DND-41 (cell line): ENCODE measurements at regions not wholly inside any gene's neighbourhood (a gene's known extent, or its start where the extent isn't known, plus 50 kb on each side); places are given as distances from the start of the nearest gene placed in this dataset.

Source experiments
- ATAC-seq: fragments of 200-7000 bp; cut with Tn5 transposase; 3 replicates; pipeline ENCODE4 v1.9.1; 2021; ENCODE audit warnings: low read depth; ENCODE audit not compliant: insufficient read depth
- DNase-seq: peaks from one replicate; pipeline ENCODE4 v3.0.0-alpha.2; 2020
- H2AFZ ChIP-seq: 2 replicates; pipeline ENCODE4 v1.6.0; 2012; ENCODE audit warnings: low read depth, low read length
- H3K27ac ChIP-seq: 2 replicates; pipeline ENCODE4 v1.5.1; 2012; ENCODE audit warnings: low read length, inconsistent platforms
- H3K27me3 ChIP-seq: fragments of 200-600 bp; sonication (generic); 2 replicates; pipeline ENCODE4 v1.6.0; 2012; ENCODE audit warnings: low read length, mild to moderate bottlenecking, inconsistent platforms; ENCODE audit not compliant: insufficient read depth, poor library complexity
- H3K36me3 ChIP-seq: 2 replicates; pipeline ENCODE4 v1.5.1; 2012; ENCODE audit warnings: low read length, inconsistent platforms; ENCODE audit not compliant: insufficient read depth
- H3K4me1 ChIP-seq: 2 replicates; pipeline ENCODE4 v1.5.1; 2012; ENCODE audit warnings: mild to moderate bottlenecking, low read length; ENCODE audit not compliant: insufficient read depth
- H3K4me2 ChIP-seq: 2 replicates; pipeline ENCODE4 v1.6.0; 2012; ENCODE audit warnings: mild to moderate bottlenecking, moderate library complexity, low read length, inconsistent platforms; ENCODE audit not compliant: insufficient read depth
- H3K4me3 ChIP-seq, 2 experiments: fragments of 200-600 bp in 1 of 2; shearing (Covaris generic) in 1 of 2; 2 replicates each; pipeline ENCODE4 v1.5.1; 2012 to 2016; ENCODE audit warnings: inconsistent platforms in 2 of 2, low read length in 2 of 2, mild to moderate bottlenecking in 2 of 2, low read depth in 1 of 2, moderate library complexity in 1 of 2
- H3K79me2 ChIP-seq: 2 replicates; pipeline ENCODE4 v1.6.0; 2012; ENCODE audit warnings: low read length, inconsistent platforms; ENCODE audit not compliant: insufficient read depth
- H3K9ac ChIP-seq: 2 replicates; pipeline ENCODE4 v1.6.0; 2012; ENCODE audit warnings: low read depth, mild to moderate bottlenecking, inconsistent platforms, low read length, moderate library complexity
- H3K9me3 ChIP-seq: 2 replicates; pipeline ENCODE4 v1.5.1; 2012; ENCODE audit warnings: low read length, moderate library complexity, mild to moderate bottlenecking, inconsistent platforms; ENCODE audit not compliant: insufficient read depth, severe bottlenecking
- H4K20me1 ChIP-seq: 2 replicates; pipeline ENCODE4 v1.6.0; 2012; ENCODE audit warnings: low read length; ENCODE audit not compliant: insufficient read depth
- CTCF ChIP-seq: IDR thresholded peaks from 2 replicates; pipeline ENCODE4 v1.5.1; 2012; ENCODE audit warnings: borderline replicate concordance, low read length, moderate library complexity, mild to moderate bottlenecking; ENCODE audit not compliant: poor library complexity, severe bottlenecking; ENCODE audit errors: extremely low read depth
- EZH2 ChIP-seq: IDR thresholded peaks from 3 replicates; pipeline ENCODE4 v1.6.1; 2012; ENCODE audit warnings: borderline replicate concordance, low read depth, mild to moderate bottlenecking, moderate library complexity, low read length, inconsistent platforms; ENCODE audit not compliant: severe bottlenecking

GRCh38 chr9:79026316-79026715 is 545.4 kb upstream of the TLE4 start:
- Histone ChIP-seq H2AFZ (no peak overlapping the region), H3K4me3 (no peak overlapping the region), H3K79me2 (no peaks in the 10 kb centered on the region), H3K27ac (no peak overlapping the region), H3K4me2 (no peak overlapping the region), H3K9me3 (no peaks in the 10 kb centered on the region), H3K9ac (no peak overlapping the region), H3K4me1 (no peaks in the 10 kb centered on the region), H4K20me1 (no peaks in the 10 kb centered on the region), H3K27me3 (no peaks in the 10 kb centered on the region), H3K36me3 (no peaks in the 10 kb centered on the region)
- DNase-seq (no peak), ATAC-seq (no peak)
- TF ChIP-seq CTCF: no peak
- TF ChIP-seq EZH2: no peak

DNA sequence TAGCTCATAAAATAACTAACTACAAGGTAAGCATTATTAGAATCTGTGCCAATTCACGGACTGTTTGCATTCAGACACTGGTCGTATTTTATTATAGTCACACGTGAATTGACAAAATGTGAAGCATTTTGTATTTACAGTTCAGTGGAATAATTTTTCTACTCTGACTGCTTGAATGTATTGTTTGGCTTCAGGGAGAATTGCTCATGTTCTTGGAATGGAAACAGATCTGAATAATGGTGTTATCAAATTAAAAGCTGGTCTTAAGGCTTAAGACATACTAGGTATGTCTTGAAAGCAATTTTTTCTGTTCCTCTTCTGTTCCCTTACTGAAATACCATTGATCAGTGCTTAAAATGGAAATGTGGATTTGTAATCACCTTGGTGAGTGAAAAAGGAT is 543.7 kb upstream of the TLE4 start:
- DNase-seq (no peak), ATAC-seq (no peak)
- no peak overlapping the region for H3K4me2 ChIP-seq
- no peaks in the 10 kb centered on the region for H4K20me1 ChIP-seq
- H3K36me3 ChIP-seq: no peaks in the 10 kb centered on the region
- H2AFZ ChIP-seq: no peak overlapping the region
- no peaks in the 10 kb centered on the region for H3K9me3 ChIP-seq
- H3K4me1 ChIP-seq: no peaks in the 10 kb centered on the region
- no peak for TF ChIP-seq EZH2
- TF ChIP-seq CTCF: no peak
- no peaks in the 10 kb centered on the region for H3K27me3 ChIP-seq
- no peak overlapping the region for H3K4me3 ChIP-seq
- no peak overlapping the region for H3K27ac ChIP-seq
- no peak overlapping the region for H3K9ac ChIP-seq
- no peaks in the 10 kb centered on the region for H3K79me2 ChIP-seq

DNA sequence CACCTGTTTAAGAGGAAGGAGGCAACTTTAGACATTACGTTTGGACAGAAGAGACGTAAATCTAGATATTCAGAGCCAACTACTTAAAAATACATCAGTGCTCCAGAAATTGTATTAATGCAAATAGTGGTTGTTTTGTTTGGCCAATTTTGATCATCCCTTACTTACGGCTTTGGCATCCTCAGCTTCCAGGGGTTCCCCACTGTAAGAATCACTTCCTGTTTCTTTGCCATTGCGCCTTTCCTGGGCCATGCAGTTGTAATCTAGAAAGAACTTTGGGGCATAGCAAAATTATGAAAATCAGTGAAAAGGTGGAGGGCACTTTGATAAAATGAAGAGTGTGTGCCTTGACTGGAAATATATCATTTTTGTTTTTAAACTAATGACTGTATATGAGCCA is 537.2 kb upstream of the TLE4 start:
- Histone ChIP-seq H3K9ac (no peak overlapping the region), H2AFZ (no peak overlapping the region), H3K27me3 (no peaks in the 10 kb centered on the region), H3K4me2 (no peak overlapping the region), H3K27ac (no peak overlapping the region), H3K79me2 (no peaks in the 10 kb centered on the region), H3K9me3 (no peaks in the 10 kb centered on the region), H3K4me1 (no peaks in the 10 kb centered on the region), H3K36me3 (no peaks in the 10 kb centered on the region), H4K20me1 (no peaks in the 10 kb centered on the region), H3K4me3 (no peak overlapping the region)
- ATAC-seq: no peak
- no peak for DNase-seq
- TF ChIP-seq CTCF: no peak
- TF ChIP-seq EZH2: no peak

DNA sequence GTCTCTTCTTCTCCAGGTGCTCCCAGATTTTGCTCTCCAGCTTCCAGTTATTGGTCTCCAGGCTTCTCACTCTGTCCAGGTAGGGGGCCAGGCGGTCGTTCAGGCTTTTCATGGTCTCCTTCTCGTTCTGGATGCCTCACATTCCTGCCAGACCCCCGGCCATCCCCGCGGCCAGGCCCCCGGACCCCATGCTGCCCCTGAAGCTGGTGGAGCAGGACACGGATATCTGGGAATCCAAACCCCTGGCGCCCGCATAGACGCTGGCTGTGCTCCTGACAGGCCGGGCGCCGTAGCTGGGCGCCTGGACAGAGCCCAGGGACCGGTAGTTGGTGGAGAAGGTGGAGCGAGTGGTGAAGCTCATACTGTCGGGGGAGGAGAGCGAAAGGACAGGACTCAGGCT is 534.4 kb upstream of the TLE4 start:
- ATAC-seq: no peak
- Histone ChIP-seq H3K27ac (no peak overlapping the region), H3K9ac (no peak overlapping the region), H3K79me2 (no peaks in the 10 kb centered on the region), H3K27me3 (no peaks in the 10 kb centered on the region), H4K20me1 (no peaks in the 10 kb centered on the region), H3K9me3 (no peaks in the 10 kb centered on the region), H3K4me1 (no peaks in the 10 kb centered on the region), H3K4me2 (no peak overlapping the region), H3K4me3 (no peak overlapping the region), H2AFZ (no peak overlapping the region), H3K36me3 (no peaks in the 10 kb centered on the region)
- no peak for DNase-seq
- TF ChIP-seq CTCF (no peak), EZH2 (no peak)
